H1 (cell line): ENCODE measurements at regions not wholly inside any gene's neighbourhood (a gene's known extent, or its start where the extent isn't known, plus 50 kb on each side); places are given as distances from the start of the nearest gene placed in this dataset.

Experiments
- CTCF ChIA-PET: fragments of 300-600 bp; sonication (Branson Sonifier 250); formaldehyde crosslinking; loops from one replicate; lab custom pipeline; 2021; ENCODE audit not compliant: partially characterized antibody; lab: Charles Lee
- POLR2A ChIA-PET: fragments of 300-600 bp; sonication (Branson Sonifier 250); formaldehyde crosslinking; loops from one replicate; lab custom pipeline; 2021; ENCODE audit warnings: inconsistent platforms; ENCODE audit not compliant: partially characterized antibody; lab: Charles Lee
- DNase-seq, 2 experiments: peaks; one replicate each; pipeline versions ENCODE4 v3.0.0 to v3.0.0-alpha.2; 2010 to 2022; ENCODE audit warnings: low spot score in 2 of 2, low read depth in 1 of 2, mixed read lengths in 1 of 2
- FAIRE-seq: peaks from 2 replicates; lab custom pipeline; 2011; peaks lifted over from hg19 to GRCh38; lab: Jason Lieb, UNC
- H2AFZ ChIP-seq: 2 replicates; pipeline ENCODE4 v1.8.1; 2012; ENCODE audit warnings: low read length, inconsistent platforms
- H2AK5ac ChIP-seq: 2 replicates; pipeline ENCODE4 v1.6.1; 2013; ENCODE audit warnings: low read depth, low read length
- H2BK120ac ChIP-seq: replicated peaks from 2 replicates; pipeline ENCODE3; 2013; ENCODE audit warnings: low read depth, low read length, inconsistent platforms
- H2BK12ac ChIP-seq: 2 replicates; pipeline ENCODE4 v1.6.1; 2013; ENCODE audit warnings: low read depth, low read length
- H2BK15ac ChIP-seq: 2 replicates; pipeline ENCODE4 v1.6.1; 2013; ENCODE audit warnings: low read length
- H2BK20ac ChIP-seq: 2 replicates; pipeline ENCODE4 v1.6.1; 2013; ENCODE audit warnings: low read length
- H2BK5ac ChIP-seq: 2 replicates; pipeline ENCODE4 v1.6.1; 2013; ENCODE audit warnings: low read depth, low read length
- H3K14ac ChIP-seq: 2 replicates; pipeline ENCODE4 v1.6.1; 2013; ENCODE audit warnings: inconsistent platforms; ENCODE audit not compliant: insufficient read length
- H3K18ac ChIP-seq: 2 replicates; pipeline ENCODE4 v1.6.1; 2013; ENCODE audit warnings: low read length; ENCODE audit errors: extremely low read depth
- H3K23ac ChIP-seq: 2 replicates; pipeline ENCODE4 v1.6.1; 2013; ENCODE audit warnings: inconsistent platforms; ENCODE audit not compliant: insufficient read length
- H3K23me2 ChIP-seq: 2 replicates; pipeline ENCODE4 v1.6.1; 2013; ENCODE audit warnings: low read depth, low read length
- H3K27ac ChIP-seq: 2 replicates; pipeline ENCODE4 v1.6.1; 2011; ENCODE audit warnings: low read depth, low read length, inconsistent platforms
- H3K27me3 ChIP-seq, 4 experiments: replicated peaks in 1 of 4; 1 replicate in 1 of 4; 2 replicates in 3 of 4; pipeline versions ENCODE4 v1.6.1 to v1.8.1; 2011 to 2013; ENCODE audit warnings: low read length in 3 of 4, mild to moderate bottlenecking in 3 of 4, inconsistent platforms in 2 of 4, mixed read lengths in 2 of 4, moderate library complexity in 1 of 4; ENCODE audit not compliant: control insufficient read depth in 3 of 4, insufficient read depth in 3 of 4; ENCODE audit errors: extremely low read depth in 1 of 4
- H3K36me3 ChIP-seq, 4 experiments: 2 replicates each; pipeline versions ENCODE4 v1.6.1 to v1.8.1; 2011 to 2013; ENCODE audit warnings: mild to moderate bottlenecking in 4 of 4, low read length in 3 of 4, moderate library complexity in 2 of 4, control low read depth in 1 of 4, inconsistent platforms in 1 of 4; ENCODE audit not compliant: insufficient read depth in 4 of 4, control insufficient read depth in 2 of 4
- H3K4ac ChIP-seq: replicated peaks from 2 replicates; pipeline ENCODE3; 2013; ENCODE audit warnings: low read length, low read depth, mixed read lengths, inconsistent platforms; ENCODE audit not compliant: insufficient read length
- H3K4me1 ChIP-seq, 4 experiments: replicated peaks in 1 of 4; 1 replicate in 1 of 4; 2 replicates in 3 of 4; pipeline versions ENCODE4 v1.6.1 to v1.8.1; 2011 to 2013; ENCODE audit warnings: low read length in 3 of 4, inconsistent platforms in 2 of 4, mixed read lengths in 1 of 4; ENCODE audit not compliant: insufficient read depth in 4 of 4, control insufficient read depth in 3 of 4
- H3K4me2 ChIP-seq, 2 experiments: 2 replicates each; pipeline versions ENCODE4 v1.6.1 to v1.8.1; 2011 to 2013; ENCODE audit warnings: low read depth in 2 of 2, low read length in 2 of 2, control low read depth in 1 of 2, inconsistent platforms in 1 of 2, mild to moderate bottlenecking in 1 of 2; ENCODE audit not compliant: insufficient read depth in 1 of 2
- H3K4me3 ChIP-seq, 4 experiments: fragments of 200-600, 300-600 bp in 1 of 4; sonication (generic), shearing (Covaris generic), sonication (Bioruptor Twin) in 1 of 4; 2 replicates each; pipeline versions ENCODE4 v1.5.1 to v1.8.1; 2011 to 2016; ENCODE audit warnings: low read length in 4 of 4, low read depth in 3 of 4, control low read depth in 2 of 4, inconsistent platforms in 2 of 4, mild to moderate bottlenecking in 2 of 4, mixed read lengths in 1 of 4, moderate library complexity in 1 of 4; ENCODE audit not compliant: insufficient read depth in 2 of 4; ENCODE audit errors: extremely low read depth in 1 of 4
- H3K56ac ChIP-seq: replicated peaks from 2 replicates; pipeline ENCODE3; 2013; ENCODE audit warnings: low read depth, mild to moderate bottlenecking, mixed read lengths, low read length, inconsistent platforms; ENCODE audit not compliant: insufficient read length
- H3K79me1 ChIP-seq: 2 replicates; pipeline ENCODE4 v1.6.1; 2013; ENCODE audit warnings: low read depth, low read length, control low read depth
- H3K79me2 ChIP-seq, 2 experiments: 2 replicates each; pipeline versions ENCODE4 v1.6.1 to v1.8.1; 2012 to 2013; ENCODE audit warnings: low read length in 2 of 2, mild to moderate bottlenecking in 2 of 2, inconsistent platforms in 1 of 2; ENCODE audit not compliant: insufficient read depth in 2 of 2, control insufficient read depth in 1 of 2
- H3K9ac ChIP-seq, 4 experiments: replicated peaks in 1 of 4; 1 replicate in 1 of 4; 2 replicates in 3 of 4; pipeline versions ENCODE4 v1.6.1 to v1.8.1; 2011 to 2013; ENCODE audit warnings: low read depth in 3 of 4, low read length in 3 of 4, control low read depth in 2 of 4, mild to moderate bottlenecking in 2 of 4, moderate library complexity in 2 of 4, inconsistent platforms in 1 of 4; ENCODE audit errors: extremely low read depth in 1 of 4
- H3K9me3 ChIP-seq, 2 experiments: 2 replicates each; pipeline versions ENCODE4 v1.6.1 to v1.8.1; 2012 to 2013; ENCODE audit warnings: mild to moderate bottlenecking in 2 of 2, moderate library complexity in 2 of 2, control low read depth in 1 of 2, inconsistent platforms in 1 of 2, low read depth in 1 of 2, low read length in 1 of 2, mixed read lengths in 1 of 2; ENCODE audit not compliant: insufficient read depth in 2 of 2
- H4K20me1 ChIP-seq, 2 experiments: replicated peaks in 1 of 2; 2 replicates each; pipeline versions ENCODE3 to v1.8.1; 2011 to 2013; ENCODE audit warnings: inconsistent platforms in 2 of 2, low read length in 2 of 2, mild to moderate bottlenecking in 1 of 2; ENCODE audit not compliant: insufficient read depth in 2 of 2, control insufficient read depth in 1 of 2
- H4K5ac ChIP-seq: 2 replicates; pipeline ENCODE4 v1.6.1; 2013; ENCODE audit warnings: low read length, low read depth, mixed read lengths, inconsistent platforms; ENCODE audit not compliant: insufficient read length
- H4K8ac ChIP-seq: 2 replicates; pipeline ENCODE4 v1.8.0; 2013; ENCODE audit warnings: mild to moderate bottlenecking, moderate library complexity, low read length, inconsistent platforms; ENCODE audit not compliant: insufficient read depth; ENCODE audit errors: extremely low read depth
- H4K91ac ChIP-seq: replicated peaks from 2 replicates; pipeline ENCODE3; 2013; ENCODE audit warnings: low read length, mixed read lengths, inconsistent platforms; ENCODE audit not compliant: insufficient read length
- BRCA1 ChIP-seq: IDR thresholded peaks from 2 replicates; pipeline ENCODE4 v1.6.1; 2012; ENCODE audit warnings: low read depth, low read length, improper control_type of control experiment
- CEBPB ChIP-seq: IDR thresholded peaks from 2 replicates; pipeline ENCODE4 v1.6.1; 2012; ENCODE audit warnings: low read depth, low read length
- JUN ChIP-seq: IDR thresholded peaks from 2 replicates; pipeline ENCODE4 v1.6.1; 2011; ENCODE audit warnings: low read depth, mild to moderate bottlenecking, improper control_type of control experiment, low read length
- POLR2A ChIP-seq, 2 experiments: IDR thresholded peaks; 1 replicate in 1 of 2; 2 replicates in 1 of 2; pipeline ENCODE4 v1.6.1; 2011; ENCODE audit warnings: low read depth in 2 of 2, low read length in 2 of 2, mild to moderate bottlenecking in 2 of 2; ENCODE audit errors: control extremely low read depth in 1 of 2
- SIN3A ChIP-seq, 2 experiments: IDR thresholded peaks in 1 of 2; conservative IDR thresholded peaks in 1 of 2; 2 replicates each; pipeline ENCODE4 v1.6.1; 2011 to 2012; ENCODE audit warnings: low read length in 2 of 2, improper control_type of control experiment in 1 of 2, low read depth in 1 of 2, mild to moderate bottlenecking in 1 of 2
- SIX5 ChIP-seq: IDR thresholded peaks from 2 replicates; pipeline ENCODE4 v1.6.1; 2011; ENCODE audit warnings: mild to moderate bottlenecking, low read depth, low read length
- SRF ChIP-seq: IDR thresholded peaks from 2 replicates; pipeline ENCODE4 v1.6.1; 2011; ENCODE audit warnings: mild to moderate bottlenecking, low read depth, low read length, moderate library complexity
- TAF7 ChIP-seq: optimal IDR thresholded peaks from 2 replicates; pipeline ENCODE3; 2011; ENCODE audit warnings: low read depth, mild to moderate bottlenecking, inconsistent platforms, low read length, moderate library complexity, borderline replicate concordance
- ZNF274 ChIP-seq: IDR thresholded peaks from 2 replicates; pipeline ENCODE4 v1.7.0; 2012; ENCODE audit warnings: low read length, borderline replicate concordance; ENCODE audit errors: extremely low read depth
- WGBS, 2 experiments: shearing (Covaris generic) in 1 of 2; methylation state at CpG; one replicate each; pipeline versions ENCODE4 v1.1.6 to v1.1.7; 2013 to 2015; ENCODE audit warnings: low lambda C conversion rate in 2 of 2, mixed read lengths in 2 of 2, inconsistent platforms in 1 of 2, low coverage in 1 of 2, missing lambda C conversion rate in 1 of 2; ENCODE audit not compliant: insufficient replicate concordance in 2 of 2, insufficient coverage in 1 of 2, insufficient read length in 1 of 2; ENCODE audit errors: extremely low coverage in 1 of 2, missing lambda C conversion rate in 1 of 2; 5-methylcytosine and 5-hydroxymethylcytosine counted together

DNA sequence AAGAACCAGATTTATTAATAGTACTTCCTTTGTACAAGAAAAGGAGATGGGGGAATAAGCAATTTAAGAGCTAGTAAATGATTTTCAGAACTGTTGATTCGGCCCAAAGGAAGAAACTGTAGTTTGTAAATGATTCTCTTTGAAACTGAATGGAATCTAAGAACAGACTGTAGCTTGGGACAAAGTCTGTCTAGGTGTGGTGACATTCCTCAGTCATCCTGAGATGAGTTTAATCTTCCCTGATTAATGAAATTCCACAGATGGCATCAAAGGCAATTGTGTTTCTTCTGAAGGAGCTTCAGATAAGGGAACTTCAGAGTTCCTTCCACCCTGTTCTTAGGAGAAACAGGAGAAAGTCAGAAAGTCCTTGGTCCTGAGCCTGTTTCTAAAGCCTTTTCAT is 2095.9 kb downstream of the LRRC4C start:
- Histone ChIP-seq H3K56ac (no peak overlapping the region), H4K20me1 (no peaks in the 10 kb centered on the region), H4K8ac (no peak overlapping the region)
- no peak for FAIRE-seq
- TF ChIP-seq POLR2A (IDR thresholded peaks at IDR 0.05; ENCODE audit: control extremely low read depth in 1 of 2, low read depth in 2 of 2, low read length in 2 of 2) (no peak), CEBPB (no peak), ZNF274 (no peak), JUN (no peak), SRF (no peak), BRCA1 (no peak), TAF7 (no peak), SIX5 (no peak), SIN3A (conservative IDR thresholded peaks at IDR 0.05 in 1 of 2, IDR thresholded peaks at IDR 0.05 in 1 of 2; ENCODE audit: low read depth in 1 of 2, low read length in 2 of 2) (no peak)
- TF ChIP-seq, all 59 proteins: peak for 0
- Histone ChIP-seq H3K14ac (no peak overlapping the region), H2AK5ac (no peak overlapping the region), H3K9me3 (no peaks in the 10 kb centered on the region), H4K91ac (no peak overlapping the region), H4K5ac (no peak overlapping the region), H3K4me3 (no peak overlapping the region), H3K79me1 (no peaks in the 10 kb centered on the region), H3K4me1 (no peaks in the 10 kb centered on the region), H2BK5ac (no peak overlapping the region), H2BK12ac (no peak overlapping the region), H3K23me2 (no peaks in the 10 kb centered on the region), H3K9ac (no peak overlapping the region), H3K4ac (no peak overlapping the region), H2BK15ac (no peak overlapping the region), H3K36me3 (no peaks in the 10 kb centered on the region), H3K27me3 (no peaks in the 10 kb centered on the region), H2BK120ac (no peak overlapping the region), H3K4me2 (no peak overlapping the region), H3K23ac (no peak overlapping the region), H2BK20ac (no peak overlapping the region), H3K18ac (no peak overlapping the region), H3K27ac (no peak overlapping the region), H2AFZ (0 out of 2 replicates have a peak overlapping the region, but pooled peaks have one; percentile 53), H3K79me2 (no peaks in the 10 kb centered on the region)
- ChIA-PET CTCF (interaction anchor here (0.6 to 0.8 kb wide), 2 partner anchors 110 to 311 kb away, joined by 3 to 4 read pairs; no protein-coding TSS in a partner anchor), POLR2A (no interaction called here)
- no peak for DNase-seq
- 90% methylated on average over 1 of the region's 1 CpG; no CpG with 5 or more reads in 1 of the 2 experiments for WGBS, 2 experiments
